ENCODE measurements at regions not wholly inside any gene's neighbourhood (a gene's known extent, or its start where the extent isn't known, plus 50 kb on each side); places are given as distances from the start of the nearest gene placed in this dataset.
"Not testable (repeated sequence)": the region's sequence is repeated elsewhere in the genome, so short reads cannot be mapped to it uniquely, and the experiment has no call there.

- DNase-seq (ENCODE audit: low read depth), result no peak
Observed at GRCh38 chr10:78604721-78605120, 464.0 kb upstream of the ZMIZ1 start.

GRCh38 chr10:78605800-78606350, 462.9 kb upstream of the ZMIZ1 start:
- peak; percentile 71 for DNase-seq (ENCODE audit: low read depth)

DNA sequence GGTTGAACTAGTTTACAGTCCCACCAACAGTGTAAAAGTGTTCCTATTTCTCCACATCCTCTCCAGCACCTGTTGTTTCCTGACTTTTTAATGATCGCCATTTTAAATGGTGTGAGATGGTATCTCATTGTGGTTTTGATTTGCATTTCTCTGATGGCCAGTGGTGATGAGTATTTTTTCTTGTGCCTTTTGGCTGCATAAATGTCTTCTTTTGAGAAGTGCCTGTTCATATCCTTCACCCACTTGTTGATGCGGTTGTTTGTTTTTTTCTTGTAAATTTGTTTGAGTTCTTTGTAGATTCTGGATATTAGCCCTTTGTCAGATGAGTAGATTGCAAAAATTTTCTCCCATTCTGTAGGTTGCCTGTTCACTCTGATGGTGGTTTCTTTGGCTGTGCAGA, 462.0 kb upstream of the ZMIZ1 start:
- not testable (repeated sequence) for DNase-seq (ENCODE audit: low read depth)

GRCh38 chr10:78609976-78610375, 458.8 kb upstream of the ZMIZ1 start:
- no peak for DNase-seq (ENCODE audit: low read depth)

GRCh38 chr10:78613132-78613531, 455.6 kb upstream of the ZMIZ1 start:
- DNase-seq (ENCODE audit: low read depth), result no peak

DNA sequence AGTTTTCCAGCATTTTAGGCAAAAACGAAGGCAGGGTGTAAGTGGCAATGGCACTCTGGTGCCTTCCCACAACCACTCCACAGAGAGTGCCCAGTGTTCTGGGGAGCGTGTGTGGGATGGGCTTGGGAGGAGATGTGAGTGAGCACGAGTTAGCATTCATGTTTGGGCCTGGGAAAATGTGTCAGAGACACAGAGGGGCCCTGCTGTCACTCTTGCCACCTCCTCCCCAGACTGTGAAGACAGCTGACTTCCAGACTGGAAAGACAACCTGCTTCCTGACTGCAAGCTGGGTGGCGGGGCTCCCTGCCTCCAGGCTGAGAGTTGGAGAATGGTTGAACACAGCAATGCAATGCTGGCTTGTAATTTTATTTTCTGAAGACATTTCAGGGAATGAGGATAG, 454.5 kb upstream of the ZMIZ1 start:
- DNase-seq (ENCODE audit: low read depth), result no peak

- no peak for DNase-seq (ENCODE audit: low read depth)
Observed at GRCh38 chr10:78614744-78615143, 454.0 kb upstream of the ZMIZ1 start.

GRCh38 chr10:78616125-78616695, 452.6 kb upstream of the ZMIZ1 start:
- no peak for DNase-seq (ENCODE audit: low read depth)

DNA sequence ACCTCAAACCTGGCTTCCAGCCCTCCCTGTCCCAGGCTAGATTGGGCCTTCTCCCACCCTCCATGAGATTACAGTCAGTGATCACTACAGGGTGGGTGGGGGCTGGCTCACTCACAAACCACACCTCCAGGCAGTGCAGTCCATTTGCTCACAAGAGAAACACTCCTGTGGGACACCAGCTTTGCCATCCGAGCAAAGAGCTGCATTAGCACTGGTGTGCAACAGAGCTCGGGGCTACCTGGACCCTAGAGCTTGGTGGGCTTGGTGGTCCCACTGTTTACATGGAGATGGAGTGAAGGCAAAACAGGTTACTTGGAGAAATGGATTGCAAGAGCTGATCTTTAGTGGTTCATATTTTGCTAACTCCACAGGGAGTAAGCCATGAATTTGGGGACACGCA, 451.7 kb upstream of the ZMIZ1 start:
- DNase-seq (ENCODE audit: low read depth), result no peak

DNA sequence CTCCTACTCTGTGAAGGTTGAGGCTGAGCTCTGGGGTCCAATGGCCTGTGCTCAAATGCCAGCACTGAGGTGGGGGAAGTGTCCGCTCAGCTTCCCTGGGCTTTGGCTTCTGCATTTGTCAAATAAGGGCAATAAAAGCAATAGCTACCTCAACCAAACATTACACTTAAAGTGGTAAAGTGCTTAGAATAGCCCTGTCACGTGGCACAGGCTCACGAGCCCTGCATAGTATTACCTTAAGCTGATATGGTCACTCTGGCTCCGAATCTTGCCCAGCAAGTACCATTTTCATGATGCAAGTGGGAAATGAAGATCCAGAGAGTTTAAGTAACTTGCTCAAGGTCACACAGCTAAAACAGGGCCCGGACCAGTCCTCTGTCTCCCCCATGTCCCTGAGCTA, 451.1 kb upstream of the ZMIZ1 start:
- DNase-seq (ENCODE audit: low read depth), result no peak

GRCh38 chr10:78618050-78618449, 450.7 kb upstream of the ZMIZ1 start:
- no peak for DNase-seq (ENCODE audit: low read depth)

DNA sequence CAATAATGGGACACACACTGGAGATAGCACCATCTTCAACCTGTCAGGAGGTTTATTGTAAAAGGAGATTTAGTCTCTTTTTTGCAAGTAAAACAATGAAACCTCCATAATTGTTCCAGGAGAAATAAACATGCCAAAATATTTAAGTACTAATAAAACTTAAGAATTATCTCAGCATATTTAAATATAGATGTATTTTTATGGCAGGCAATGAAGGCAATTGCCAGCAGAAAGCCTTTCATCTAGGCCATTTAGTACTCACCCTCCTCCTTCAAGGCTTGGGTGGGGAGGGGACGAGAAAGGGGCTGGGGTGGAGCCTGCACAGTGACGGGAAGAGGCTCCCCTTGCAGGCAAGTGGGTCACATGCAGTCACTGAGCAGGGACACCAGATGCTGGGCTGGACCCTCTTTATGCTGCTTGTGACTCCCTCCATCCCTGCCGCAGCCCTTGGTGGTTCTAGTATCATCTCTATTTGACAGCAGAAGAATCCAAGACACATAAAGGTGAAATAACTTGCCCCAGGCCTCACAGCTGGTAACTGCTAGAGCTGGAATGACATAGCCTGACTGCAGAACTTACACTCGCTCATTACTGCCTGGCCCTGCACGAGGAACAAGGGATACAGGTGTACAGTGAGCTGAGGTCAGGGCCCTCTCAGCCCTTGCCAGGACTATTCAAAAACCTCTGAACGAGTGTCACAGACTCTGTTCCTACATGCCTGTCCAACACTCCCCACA, 449.5 kb upstream of the ZMIZ1 start:
- DNase-seq (ENCODE audit: low read depth), result no peak

DNA sequence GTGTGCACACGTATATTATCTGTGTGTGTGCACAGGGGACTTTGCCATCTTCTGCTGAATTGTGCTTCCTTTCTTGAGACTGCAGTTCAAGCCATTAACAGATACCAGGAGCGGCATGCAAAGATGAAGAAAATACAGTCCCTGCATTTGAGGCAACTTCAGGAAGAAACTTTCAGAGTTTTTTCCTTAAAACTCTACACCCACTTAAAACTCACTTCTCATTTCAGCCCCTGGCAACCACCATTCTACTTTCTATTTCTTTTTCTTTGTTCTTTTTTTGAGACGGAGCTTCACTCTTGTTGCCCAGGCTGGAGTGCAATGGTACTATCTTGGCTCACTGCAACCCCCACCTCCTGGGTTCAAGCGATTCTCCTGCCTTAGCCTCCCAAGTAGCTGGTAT, 448.9 kb upstream of the ZMIZ1 start:
- DNase-seq (ENCODE audit: low read depth), result no peak

GRCh38 chr10:78620985-78621799, 447.6 kb upstream of the ZMIZ1 start:
- no peak for DNase-seq (ENCODE audit: low read depth)

DNA sequence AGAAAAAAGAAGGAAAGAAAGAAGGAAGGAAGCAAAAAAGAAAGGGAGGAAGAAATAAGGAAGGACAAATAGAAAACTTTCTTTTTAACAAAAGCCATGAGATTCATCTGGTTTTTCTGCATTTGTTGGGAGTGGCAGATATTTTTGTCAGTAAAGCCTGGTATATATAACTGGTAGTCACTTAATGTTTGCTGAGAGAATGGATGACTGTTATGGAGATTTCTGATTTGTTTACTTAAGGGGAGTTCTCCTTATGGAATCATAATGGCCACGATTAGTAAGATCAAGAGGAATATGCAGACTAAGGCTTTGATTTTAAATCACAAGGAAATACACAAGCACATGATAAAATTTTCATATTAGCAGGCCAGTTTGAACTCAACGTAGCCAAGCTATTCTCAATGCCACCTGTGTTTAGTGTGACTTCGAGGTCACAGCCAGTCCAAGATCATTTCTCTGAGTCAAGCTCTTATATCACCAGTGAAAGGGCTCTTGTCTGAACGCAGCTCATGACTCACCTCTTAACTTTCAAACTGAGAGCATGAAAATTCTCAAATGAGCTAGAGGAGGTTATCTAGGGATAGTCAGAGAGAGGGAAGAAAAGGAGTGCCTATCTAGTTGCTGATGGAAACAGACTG, 445.1 kb upstream of the ZMIZ1 start:
- DNase-seq (ENCODE audit: low read depth), result peak; percentile 80

GRCh38 chr10:78624791-78625190, 444.0 kb upstream of the ZMIZ1 start:
- DNase-seq (ENCODE audit: low read depth), result no peak

- DNase-seq (ENCODE audit: low read depth), result no peak
Observed at GRCh38 chr10:78626471-78626870, 442.3 kb upstream of the ZMIZ1 start.

DNA sequence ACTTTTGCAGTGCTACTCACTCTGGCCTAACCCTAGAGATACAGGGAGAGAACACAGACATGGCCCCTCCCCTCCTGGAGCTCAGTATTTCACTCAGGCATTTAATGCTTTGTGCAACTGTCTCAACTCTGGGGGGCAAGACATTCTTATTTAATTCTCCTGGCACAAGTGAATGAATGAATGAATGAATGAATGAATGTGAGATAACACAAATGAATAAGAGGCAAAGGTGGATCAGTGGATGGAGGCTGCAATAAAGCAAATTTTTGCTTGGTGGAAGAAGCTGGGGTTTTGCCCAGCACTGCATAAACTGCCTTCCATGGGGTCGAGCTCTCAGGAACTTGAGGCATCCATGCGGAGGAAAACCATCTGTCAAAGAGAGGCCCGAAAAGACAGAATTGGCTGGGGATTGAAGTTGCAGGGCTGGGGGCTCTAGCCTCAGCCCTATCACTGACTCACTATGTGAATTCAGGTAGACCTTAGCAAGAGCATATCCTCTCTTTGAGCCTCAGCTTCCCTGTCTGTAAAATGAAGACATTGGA, 441.4 kb upstream of the ZMIZ1 start:
- DNase-seq (ENCODE audit: low read depth), result no peak

DNA sequence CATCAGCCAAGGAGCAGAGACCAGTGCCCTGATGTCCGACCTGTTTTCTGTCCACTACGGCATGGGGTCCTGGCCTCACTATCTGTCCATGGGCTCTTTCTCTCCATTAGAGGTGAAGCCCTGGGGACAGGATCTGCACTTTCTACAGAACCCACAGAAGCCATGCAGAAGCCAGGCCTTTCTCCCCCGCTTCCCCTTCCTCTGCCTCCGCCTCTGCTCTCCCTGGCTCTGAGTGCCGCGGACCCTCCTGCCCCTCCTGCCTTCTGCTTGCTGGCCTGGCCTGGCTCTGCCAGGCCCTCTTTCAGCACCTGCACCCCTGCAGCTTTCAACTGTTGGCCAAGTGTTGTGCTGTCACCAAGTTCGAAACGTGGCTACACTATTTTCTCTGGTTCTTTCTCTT, 439.8 kb upstream of the ZMIZ1 start:
- no peak for DNase-seq (ENCODE audit: low read depth)

DNA sequence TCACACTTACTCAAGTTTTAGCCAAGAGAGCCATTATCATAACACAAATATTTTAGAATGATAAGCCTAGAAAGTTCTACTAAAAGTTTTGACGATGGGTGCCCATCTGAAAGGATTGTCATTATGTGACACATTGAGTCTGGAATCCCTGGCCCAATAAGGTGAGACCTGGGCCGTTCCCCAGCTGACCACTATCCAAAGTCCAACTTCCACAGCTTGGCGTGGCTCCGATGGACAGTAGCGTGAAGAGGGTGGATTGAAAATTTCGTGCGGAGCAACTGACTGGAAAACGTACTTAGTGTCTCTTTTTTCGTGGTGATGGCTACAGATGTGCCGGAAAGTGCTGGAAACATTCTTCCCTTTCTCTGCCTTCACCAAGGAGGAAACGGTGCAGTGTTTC, 439.0 kb upstream of the ZMIZ1 start:
- DNase-seq (ENCODE audit: low read depth), result no peak
